ENCODE measurements at regions not wholly inside any gene's neighbourhood (a gene's known extent, or its start where the extent isn't known, plus 50 kb on each side); places are given as distances from the start of the nearest gene placed in this dataset.

- no peak for DNase-seq (ENCODE audit: low spot score)
Observed at GRCh38 chr4:178412455-178412854, 970.2 kb upstream of the AGA start.

GRCh38 chr4:178414042-178414441 lies 971.8 kb upstream of the AGA start:
- no peak for DNase-seq (ENCODE audit: low spot score)

GRCh38 chr4:178414881-178415446 lies 972.7 kb upstream of the AGA start:
- no peak for DNase-seq (ENCODE audit: low spot score)

GRCh38 chr4:178415925-178416324 lies 973.7 kb upstream of the AGA start:
- DNase-seq (ENCODE audit: low spot score), result no peak

- DNase-seq (ENCODE audit: low spot score), result no peak
Observed at GRCh38 chr4:178423366-178423765, 981.1 kb upstream of the AGA start.

- DNase-seq (ENCODE audit: low spot score), result no peak
Observed at GRCh38 chr4:178426871-178427270, 984.6 kb upstream of the AGA start.

- DNase-seq (ENCODE audit: low spot score), result no peak
Observed at GRCh38 chr4:178427663-178428062, 985.4 kb upstream of the AGA start.

- no peak for DNase-seq (ENCODE audit: low spot score)
Observed at GRCh38 chr4:178448372-178449035, 1006.3 kb upstream of the AGA start.

GRCh38 chr4:178450614-178451013 lies 1008.4 kb upstream of the AGA start:
- no peak for DNase-seq (ENCODE audit: low spot score)

- DNase-seq (ENCODE audit: low spot score), result no peak
Observed at GRCh38 chr4:178453057-178453456, 1010.8 kb upstream of the AGA start.

GRCh38 chr4:178457286-178457685 lies 1015.0 kb upstream of the AGA start:
- no peak for DNase-seq (ENCODE audit: low spot score)

- DNase-seq (ENCODE audit: low spot score), result no peak
Observed at GRCh38 chr4:178462710-178463109, 1020.5 kb upstream of the AGA start.

GRCh38 chr4:178463747-178464146 lies 1021.5 kb upstream of the AGA start:
- DNase-seq (ENCODE audit: low spot score), result no peak

GRCh38 chr4:178470996-178471784 lies 1029.0 kb upstream of the AGA start:
- DNase-seq (ENCODE audit: low spot score), result no peak

- DNase-seq (ENCODE audit: low spot score), result no peak
Observed at GRCh38 chr4:178471994-178472393, 1029.8 kb upstream of the AGA start.

- no peak for DNase-seq (ENCODE audit: low spot score)
Observed at GRCh38 chr4:178480105-178480504, 1037.9 kb upstream of the AGA start.

GRCh38 chr4:178480881-178481280 lies 1038.6 kb upstream of the AGA start:
- DNase-seq (ENCODE audit: low spot score), result no peak

GRCh38 chr4:178481564-178481963 lies 1039.3 kb upstream of the AGA start:
- DNase-seq (ENCODE audit: low spot score), result no peak

- no peak for DNase-seq (ENCODE audit: low spot score)
Observed at GRCh38 chr4:178523038-178523437, 1080.8 kb upstream of the AGA start.

GRCh38 chr4:178535939-178536579 lies 1093.8 kb upstream of the AGA start:
- DNase-seq (ENCODE audit: low spot score), result no peak

GRCh38 chr4:178553201-178553600 lies 1111.0 kb upstream of the AGA start:
- DNase-seq (ENCODE audit: low spot score), result no peak

- DNase-seq (ENCODE audit: low spot score), result no peak
Observed at GRCh38 chr4:178554352-178554751, 1112.1 kb upstream of the AGA start.

GRCh38 chr4:178556796-178557195 lies 1114.6 kb upstream of the AGA start:
- no peak for DNase-seq (ENCODE audit: low spot score)
